ENCODE measurements at regions not wholly inside any gene's neighbourhood (a gene's known extent, or its start where the extent isn't known, plus 50 kb on each side); places are given as distances from the start of the nearest gene placed in this dataset.

DNA sequence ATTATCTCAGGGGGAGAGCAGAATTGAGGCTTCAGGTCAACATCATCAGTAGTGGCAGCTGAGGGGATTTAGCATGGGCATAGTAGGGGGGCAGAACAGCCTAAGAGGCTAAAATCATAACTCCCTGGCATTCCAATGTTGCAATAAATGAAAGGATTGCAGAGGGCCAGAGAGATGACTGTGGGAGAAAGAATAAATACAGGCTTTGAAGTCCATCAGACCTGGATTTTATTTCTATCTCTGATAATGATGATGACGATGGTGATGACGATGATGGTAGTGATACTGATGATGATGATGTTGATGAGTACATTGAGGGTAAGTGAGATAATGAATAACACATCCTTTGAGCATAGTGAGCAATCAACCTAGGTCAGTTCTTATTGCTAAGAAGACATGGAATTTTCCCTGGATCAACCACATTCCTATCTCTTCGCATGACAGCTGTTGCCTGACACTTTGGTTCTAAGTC, 107.4 kb upstream of the CDH11 start:
- Histone ChIP-seq H3K4me1 (ENCODE audit: insufficient read depth, low read length) (no peaks in the 10 kb centered on the region), H2AFZ (ENCODE audit: low read length) (no peak overlapping the region), H3K9me3 (ENCODE audit: low read length) (no peaks in the 10 kb centered on the region), H3K79me2 (ENCODE audit: low read length) (no peaks in the 10 kb centered on the region), H3K27me3 (ENCODE audit: low read length) (no peaks in the 10 kb centered on the region), H4K20me1 (ENCODE audit: low read length) (no peaks in the 10 kb centered on the region), H3K27ac (ENCODE audit: low read length) (no peak overlapping the region), H3K36me3 (ENCODE audit: low read depth, low read length) (no peaks in the 10 kb centered on the region), H3F3A (ENCODE audit: low read length, unreplicated experiment) (no peaks in the 10 kb centered on the region), H3K9me2 (replicated peaks; ENCODE audit: low read length) (no peaks in the 10 kb centered on the region), H3K4me3 (ENCODE audit: low read length) (no peak overlapping the region), H3K4me2 (ENCODE audit: low read length) (no peak overlapping the region), H3K9ac (ENCODE audit: low read length) (no peak overlapping the region)
- ChIA-PET POLR2A (ENCODE audit: unreplicated experiment) (no interaction called here), CTCF (no interaction called here)
- intact Hi-C loops (cut with micrococcal nuclease): no loop called here
- TF ChIP-seq, protein P1, sequence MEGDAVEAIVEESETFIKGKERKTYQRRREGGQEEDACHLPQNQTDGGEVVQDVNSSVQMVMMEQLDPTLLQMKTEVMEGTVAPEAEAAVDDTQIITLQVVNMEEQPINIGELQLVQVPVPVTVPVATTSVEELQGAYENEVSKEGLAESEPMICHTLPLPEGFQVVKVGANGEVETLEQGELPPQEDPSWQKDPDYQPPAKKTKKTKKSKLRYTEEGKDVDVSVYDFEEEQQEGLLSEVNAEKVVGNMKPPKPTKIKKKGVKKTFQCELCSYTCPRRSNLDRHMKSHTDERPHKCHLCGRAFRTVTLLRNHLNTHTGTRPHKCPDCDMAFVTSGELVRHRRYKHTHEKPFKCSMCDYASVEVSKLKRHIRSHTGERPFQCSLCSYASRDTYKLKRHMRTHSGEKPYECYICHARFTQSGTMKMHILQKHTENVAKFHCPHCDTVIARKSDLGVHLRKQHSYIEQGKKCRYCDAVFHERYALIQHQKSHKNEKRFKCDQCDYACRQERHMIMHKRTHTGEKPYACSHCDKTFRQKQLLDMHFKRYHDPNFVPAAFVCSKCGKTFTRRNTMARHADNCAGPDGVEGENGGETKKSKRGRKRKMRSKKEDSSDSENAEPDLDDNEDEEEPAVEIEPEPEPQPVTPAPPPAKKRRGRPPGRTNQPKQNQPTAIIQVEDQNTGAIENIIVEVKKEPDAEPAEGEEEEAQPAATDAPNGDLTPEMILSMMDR (conservative IDR thresholded peaks at IDR 0.05; ENCODE audit: low read depth, low read length): no peak
- TF ChIP-seq EZH2phosphoT487 (IDR thresholded peaks at IDR 0.05; ENCODE audit: borderline replicate concordance, low read length): no peak
- TF ChIP-seq EZH2 (IDR thresholded peaks at IDR 0.05; ENCODE audit: low read length, unreplicated experiment): no peak
- BruUV-seq (replicated peaks): no TSS peak
- DNase-seq (no peak), ATAC-seq (no peak)

- H3K4me2 ChIP-seq (ENCODE audit: low read length): no peak overlapping the region
- ATAC-seq (no peak), DNase-seq (no peak)
- CTCF ChIA-PET: no interaction called here
- no peaks in the 10 kb centered on the region for H3K9me3 ChIP-seq (ENCODE audit: low read length)
- H3K27me3 ChIP-seq (ENCODE audit: low read length): no peaks in the 10 kb centered on the region
- no peaks in the 10 kb centered on the region for H3K79me2 ChIP-seq (ENCODE audit: low read length)
- TF ChIP-seq, protein P1 (conservative IDR thresholded peaks at IDR 0.05; ENCODE audit: low read depth, low read length): no peak
- BruUV-seq (replicated peaks): no TSS peak
- no peaks in the 10 kb centered on the region for H3K36me3 ChIP-seq (ENCODE audit: low read depth, low read length)
- H3K9me2 ChIP-seq (replicated peaks; ENCODE audit: low read length): no peaks in the 10 kb centered on the region
- H3F3A ChIP-seq (ENCODE audit: low read length, unreplicated experiment): no peaks in the 10 kb centered on the region
- no peak overlapping the region for H3K4me3 ChIP-seq (ENCODE audit: low read length)
- H4K20me1 ChIP-seq (ENCODE audit: low read length): no peaks in the 10 kb centered on the region
- no peak overlapping the region for H3K27ac ChIP-seq (ENCODE audit: low read length)
- H3K9ac ChIP-seq (ENCODE audit: low read length): no peak overlapping the region
- POLR2A ChIA-PET (ENCODE audit: unreplicated experiment): no interaction called here
- intact Hi-C loops (cut with micrococcal nuclease): no loop called here
- no peaks in the 10 kb centered on the region for H3K4me1 ChIP-seq (ENCODE audit: insufficient read depth, low read length)
- H2AFZ ChIP-seq (ENCODE audit: low read length): no peak overlapping the region
These were observed 105.4 kb upstream of the CDH11 start for GRCh38 chr16:65227150-65227835.

GRCh38 chr16:65226077-65226476, 104.2 kb upstream of the CDH11 start:
- Histone ChIP-seq H3K27ac (ENCODE audit: low read length) (no peak overlapping the region), H3K27me3 (ENCODE audit: low read length) (no peaks in the 10 kb centered on the region), H3K9me3 (ENCODE audit: low read length) (no peaks in the 10 kb centered on the region), H2AFZ (ENCODE audit: low read length) (no peak overlapping the region), H3F3A (ENCODE audit: low read length, unreplicated experiment) (no peaks in the 10 kb centered on the region), H3K4me2 (ENCODE audit: low read length) (no peak overlapping the region), H3K9me2 (replicated peaks; ENCODE audit: low read length) (no peaks in the 10 kb centered on the region), H3K9ac (ENCODE audit: low read length) (no peak overlapping the region), H3K4me3 (ENCODE audit: low read length) (no peak overlapping the region), H3K4me1 (ENCODE audit: insufficient read depth, low read length) (no peaks in the 10 kb centered on the region), H3K36me3 (ENCODE audit: low read depth, low read length) (no peaks in the 10 kb centered on the region), H4K20me1 (ENCODE audit: low read length) (no peaks in the 10 kb centered on the region), H3K79me2 (ENCODE audit: low read length) (no peaks in the 10 kb centered on the region)
- ChIA-PET CTCF (no interaction called here), POLR2A (ENCODE audit: unreplicated experiment) (no interaction called here)
- ATAC-seq (no peak), DNase-seq (no peak)
- BruUV-seq (replicated peaks): no TSS peak
- intact Hi-C loops (cut with micrococcal nuclease): no loop called here
- TF ChIP-seq EZH2 (IDR thresholded peaks at IDR 0.05; ENCODE audit: low read length, unreplicated experiment) (no peak), EZH2phosphoT487 (IDR thresholded peaks at IDR 0.05; ENCODE audit: borderline replicate concordance, low read length) (no peak)
- TF ChIP-seq, protein P1 (conservative IDR thresholded peaks at IDR 0.05; ENCODE audit: low read depth, low read length): no peak
